Kidney (tissue), 13 donors: ENCODE measurements at regions not wholly inside any gene's neighbourhood (a gene's known extent, or its start where the extent isn't known, plus 50 kb on each side); places are given as distances from the start of the nearest gene placed in this dataset.

Experiments used
- DNase-seq, 5 donors: peaks; one replicate each; pipeline ENCODE4 v3.0.0-alpha.2; 2013 to 2020
- FAIRE-seq: peaks from 2 replicates; lab custom pipeline; 2012; peaks lifted over from hg19 to GRCh38; lab: Jason Lieb, UNC
- H3K27ac ChIP-seq, 2 donors: one replicate each; pipeline ENCODE4 v1.7.0; 2013; ENCODE audit warnings: low read depth in 2 of 2, low read length in 2 of 2, inconsistent platforms in 1 of 2
- H3K27me3 ChIP-seq: one replicate; pipeline ENCODE4 v1.7.1; 2013; ENCODE audit warnings: low read length, inconsistent platforms; ENCODE audit not compliant: control insufficient read depth, insufficient read depth
- H3K36me3 ChIP-seq, 3 donors: one replicate each; pipeline versions ENCODE4 v1.7.0 to v1.7.1; 2013; ENCODE audit warnings: low read length in 3 of 3, control low read depth in 1 of 3, inconsistent platforms in 1 of 3; ENCODE audit not compliant: insufficient read depth in 3 of 3, control insufficient read depth in 2 of 3
- H3K4me1 ChIP-seq, 3 donors: one replicate each; pipeline versions ENCODE4 v1.7.0 to v1.7.1; 2013; ENCODE audit warnings: low read length in 3 of 3, inconsistent platforms in 1 of 3, low read depth in 1 of 3; ENCODE audit not compliant: control insufficient read depth in 2 of 3, insufficient read depth in 2 of 3
- H3K4me3 ChIP-seq, 3 donors: one replicate each; pipeline versions ENCODE4 v1.7.0 to v1.8.1; 2013; ENCODE audit warnings: low read length in 3 of 3, control low read depth in 1 of 3, inconsistent platforms in 1 of 3
- H3K9ac ChIP-seq, 3 donors: one replicate each; pipeline versions ENCODE4 v1.7.0 to v1.7.1; 2013; ENCODE audit warnings: low read length in 3 of 3, control low read depth in 1 of 3, inconsistent platforms in 1 of 3
- H3K9me3 ChIP-seq, 3 donors: one replicate each; pipeline versions ENCODE4 v1.7.0 to v1.7.1; 2013; ENCODE audit warnings: low read length in 3 of 3, control low read depth in 1 of 3, inconsistent platforms in 1 of 3; ENCODE audit not compliant: control insufficient read depth in 2 of 3, insufficient read depth in 1 of 3
- CTCF ChIP-seq: IDR thresholded peaks from 3 replicates; pipeline ENCODE4 v1.5.1; 2012; ENCODE audit warnings: mild to moderate bottlenecking, moderate library complexity, borderline replicate concordance; ENCODE audit not compliant: insufficient read depth; ENCODE audit errors: extremely low read depth
- intact Hi-C: fragments of 100-400 bp; cut with DNase I; formaldehyde crosslinking; loops from one replicate; pipeline ENCODE4 v1.11.1; 2022
- donor health status: control.
- donor health status: control.
- donor health status: control.
- donor health status: control.
- donor health status: control.
- donor health status: DM: yes; HTN: yes; CAD: no.
- donor health status: Normal renal cell carcinoma (clear cell type).

GRCh38 chr15:37824717-37825382 lies 109.6 kb upstream of the TMCO5A start:
- no peaks in the 10 kb centered on the region for H3K9me3 ChIP-seq
- no peak overlapping the region for H3K9ac ChIP-seq
- H3K27me3 ChIP-seq: no peaks in the 10 kb centered on the region
- no peak for DNase-seq
- no peak for TF ChIP-seq CTCF
- intact Hi-C loops: no loop called here
- H3K27ac ChIP-seq: no peak overlapping the region
- H3K4me3 ChIP-seq: no peak overlapping the region
- H3K4me1 ChIP-seq: no peaks in the 10 kb centered on the region
- no peaks in the 10 kb centered on the region for H3K36me3 ChIP-seq
- no peak for FAIRE-seq

- DNase-seq (no peak), FAIRE-seq (no peak)
- H3K9ac ChIP-seq: no peak overlapping the region
- no peaks in the 10 kb centered on the region for H3K27me3 ChIP-seq
- H3K36me3 ChIP-seq: no peaks in the 10 kb centered on the region
- intact Hi-C loops: no loop called here
- H3K4me3 ChIP-seq: no peak overlapping the region
- no peak overlapping the region for H3K27ac ChIP-seq
- TF ChIP-seq CTCF: no peak
- no peaks in the 10 kb centered on the region for H3K4me1 ChIP-seq
- no peaks in the 10 kb centered on the region for H3K9me3 ChIP-seq
These were observed 97.2 kb upstream of the TMCO5A start for GRCh38 chr15:37837276-37837675.

- H3K9ac ChIP-seq: no peak overlapping the region
- no peaks in the 10 kb centered on the region for H3K4me1 ChIP-seq
- H3K27ac ChIP-seq: no peak overlapping the region
- no peaks in the 10 kb centered on the region for H3K36me3 ChIP-seq
- no peak for TF ChIP-seq CTCF
- DNase-seq: no peak
- H3K4me3 ChIP-seq: no peak overlapping the region
- FAIRE-seq: no peak
- H3K9me3 ChIP-seq: peaks cover 0 to 7% (median 0%) of the 10 kb centered on the region in 3 donors
- intact Hi-C loops: no loop called here
- no peaks in the 10 kb centered on the region for H3K27me3 ChIP-seq
These were observed 86.7 kb upstream of the TMCO5A start for GRCh38 chr15:37847776-37848175.

- no peak overlapping the region for H3K9ac ChIP-seq
- H3K27ac ChIP-seq: no peak overlapping the region
- no peak for TF ChIP-seq CTCF
- intact Hi-C loops: no loop called here
- FAIRE-seq: no peak
- no peaks in the 10 kb centered on the region for H3K4me1 ChIP-seq
- H3K4me3 ChIP-seq: no peak overlapping the region
- no peaks in the 10 kb centered on the region for H3K36me3 ChIP-seq
- no peak for DNase-seq
- no peaks in the 10 kb centered on the region for H3K9me3 ChIP-seq
- H3K27me3 ChIP-seq: no peaks in the 10 kb centered on the region
These were observed 78.3 kb upstream of the TMCO5A start for GRCh38 chr15:37856109-37856508.
